ENCODE measurements at regions not wholly inside any gene's neighbourhood (a gene's known extent, or its start where the extent isn't known, plus 50 kb on each side); places are given as distances from the start of the nearest gene placed in this dataset.

- no peak for DNase-seq (ENCODE audit: low read depth)
These were observed 191.8 kb downstream of the MELK start for GRCh38 chr9:36764364-36765076.

- no peak for DNase-seq (ENCODE audit: low read depth)
These were observed 192.3 kb downstream of the MELK start for GRCh38 chr9:36765077-36765390.

- no peak for DNase-seq (ENCODE audit: low read depth)
These were observed 193.0 kb downstream of the MELK start for GRCh38 chr9:36765468-36766341.

- no peak for DNase-seq (ENCODE audit: low read depth)
These were observed 196.0 kb downstream of the MELK start for GRCh38 chr9:36768677-36769076.

GRCh38 chr9:36770025-36770424, 197.3 kb downstream of the MELK start:
- no peak for DNase-seq (ENCODE audit: low read depth)

- DNase-seq (ENCODE audit: low read depth): no peak
These were observed 200.0 kb downstream of the MELK start for GRCh38 chr9:36772449-36773403.

- no peak for DNase-seq (ENCODE audit: low read depth)
These were observed 206.0 kb downstream of the MELK start for GRCh38 chr9:36778682-36779081.

GRCh38 chr9:36779582-36779981, 206.9 kb downstream of the MELK start:
- DNase-seq (ENCODE audit: low read depth): no peak

GRCh38 chr9:36780186-36780585, 207.5 kb downstream of the MELK start:
- DNase-seq (ENCODE audit: low read depth): no peak

- DNase-seq (ENCODE audit: low read depth): no peak
These were observed 208.8 kb downstream of the MELK start for GRCh38 chr9:36781533-36781932.

All from HS-5 (cell line).